KMS-11 (cell line): ENCODE measurements at regions not wholly inside any gene's neighbourhood (a gene's known extent, or its start where the extent isn't known, plus 50 kb on each side); places are given as distances from the start of the nearest gene placed in this dataset.

Experiments
- H2AFZ ChIP-seq: fragments of 200-600 bp; sonication (generic); 2 replicates; pipeline ENCODE4 v1.6.1; 2016; ENCODE audit warnings: antibody characterized with exemption, mixed run types, low read depth
- H3K27ac ChIP-seq: fragments of 200-600 bp; sonication (generic); 2 replicates; pipeline ENCODE4 v1.6.1; 2016; ENCODE audit warnings: mild to moderate bottlenecking, mixed run types
- H3K27me3 ChIP-seq: fragments of 200-600 bp; sonication (generic); 2 replicates; pipeline ENCODE4 v1.6.1; 2017; ENCODE audit warnings: mild to moderate bottlenecking, low read depth, mixed run types, moderate library complexity; ENCODE audit not compliant: insufficient read depth
- H3K36me3 ChIP-seq: fragments of 200-600 bp; sonication (generic); 2 replicates; pipeline ENCODE4 v1.6.1; 2017; ENCODE audit warnings: mild to moderate bottlenecking, mixed run types; ENCODE audit not compliant: insufficient read depth
- H3K4me1 ChIP-seq: fragments of 200-600 bp; sonication (generic); 2 replicates; pipeline ENCODE4 v1.6.1; 2016; ENCODE audit warnings: mild to moderate bottlenecking, low read depth, mixed run types; ENCODE audit not compliant: poor library complexity, severe bottlenecking
- H3K4me2 ChIP-seq: fragments of 200-600 bp; sonication (generic); 2 replicates; pipeline ENCODE4 v1.7.0; 2016; ENCODE audit warnings: mild to moderate bottlenecking, mixed run types
- H3K4me3 ChIP-seq: fragments of 200-600 bp; sonication (generic); IDR thresholded peaks from 2 replicates; pipeline ENCODE4 v1.6.1; 2017; ENCODE audit warnings: low read depth, low read length, mixed read lengths; ENCODE audit not compliant: insufficient read depth
- H3K79me2 ChIP-seq: fragments of 200-600 bp; sonication (generic); 2 replicates; pipeline ENCODE4 v1.6.1; 2016; ENCODE audit warnings: low read depth, mixed run types; ENCODE audit not compliant: insufficient read depth
- H3K9ac ChIP-seq: fragments of 200-600 bp; sonication (generic); 2 replicates; pipeline ENCODE4 v1.6.1; 2016; ENCODE audit warnings: mild to moderate bottlenecking, mixed run types
- H4K20me1 ChIP-seq: fragments of 200-600 bp; sonication (generic); 2 replicates; pipeline ENCODE4 v1.6.1; 2016; ENCODE audit warnings: mild to moderate bottlenecking, mixed run types; ENCODE audit not compliant: insufficient read depth
- CTCF ChIP-seq: fragments of 200-600 bp; sonication (generic); conservative IDR thresholded peaks from 2 replicates; pipeline ENCODE4 v1.6.1; 2017; ENCODE audit warnings: low read depth, mild to moderate bottlenecking, antibody characterized with exemption, low read length, moderate library complexity, mixed read lengths

- Histone ChIP-seq H3K4me1 (peaks cover 17% of the 10 kb centered on the region), H3K9ac (no peak overlapping the region)
Observed at GRCh38 chr5:82614706-82615105, 336.6 kb upstream of the RPS23 start.

GRCh38 chr5:82613891-82614290, 335.7 kb upstream of the RPS23 start:
- Histone ChIP-seq H2AFZ (no peak overlapping the region), H4K20me1 (no peaks in the 10 kb centered on the region), H3K27me3 (no peaks in the 10 kb centered on the region), H3K9ac (no peak overlapping the region), H3K4me3 (no peak overlapping the region), H3K79me2 (no peaks in the 10 kb centered on the region), H3K4me1 (peaks cover 9% of the 10 kb centered on the region), H3K4me2 (no peak overlapping the region), H3K27ac (no peak overlapping the region), H3K36me3 (no peaks in the 10 kb centered on the region)
- no peak for TF ChIP-seq CTCF

More at GRCh38 chr5:82614706-82615105, 336.6 kb upstream of the RPS23 start:
- Histone ChIP-seq H3K36me3 (no peaks in the 10 kb centered on the region), H3K4me3 (no peak overlapping the region), H2AFZ (no peak overlapping the region), H3K27ac (no peak overlapping the region), H3K79me2 (no peaks in the 10 kb centered on the region), H3K4me2 (no peak overlapping the region), H4K20me1 (no peaks in the 10 kb centered on the region), H3K27me3 (no peaks in the 10 kb centered on the region)
- TF ChIP-seq CTCF = no peak

- H3K9ac ChIP-seq = no peak overlapping the region
- no peak overlapping the region for H2AFZ ChIP-seq
- H3K4me2 ChIP-seq = no peak overlapping the region
- H3K27me3 ChIP-seq = no peaks in the 10 kb centered on the region
- no peaks in the 10 kb centered on the region for H4K20me1 ChIP-seq
- no peaks in the 10 kb centered on the region for H3K36me3 ChIP-seq
- no peak for TF ChIP-seq CTCF
- no peak overlapping the region for H3K27ac ChIP-seq
- no peaks in the 10 kb centered on the region for H3K4me1 ChIP-seq
- H3K4me3 ChIP-seq = no peak overlapping the region
- H3K79me2 ChIP-seq = no peaks in the 10 kb centered on the region
Observed at GRCh38 chr5:82610686-82611085, 332.5 kb upstream of the RPS23 start.

- Histone ChIP-seq H3K27me3 (no peaks in the 10 kb centered on the region), H3K4me2 (no peak overlapping the region)
Observed at GRCh38 chr5:82605441-82605973, 327.4 kb upstream of the RPS23 start.

More at GRCh38 chr5:82605441-82605973, 327.4 kb upstream of the RPS23 start:
- H3K9ac ChIP-seq = no peak overlapping the region
- no peaks in the 10 kb centered on the region for H3K36me3 ChIP-seq
- no peaks in the 10 kb centered on the region for H3K79me2 ChIP-seq
- H3K4me1 ChIP-seq = no peaks in the 10 kb centered on the region
- H2AFZ ChIP-seq = no peak overlapping the region
- H3K4me3 ChIP-seq = no peak overlapping the region
- no peak for TF ChIP-seq CTCF
- H4K20me1 ChIP-seq = no peaks in the 10 kb centered on the region
- no peak overlapping the region for H3K27ac ChIP-seq
